ENCODE measurements at regions not wholly inside any gene's neighbourhood (a gene's known extent, or its start where the extent isn't known, plus 50 kb on each side); places are given as distances from the start of the nearest gene placed in this dataset.

- TF ChIP-seq CTCF (IDR thresholded peaks at IDR 0.05) (no peak), POLR2A (IDR thresholded peaks at IDR 0.05) (no peak), EP300 (IDR thresholded peaks at IDR 0.05) (no peak)
Observed at GRCh38 chr10:52672880-52673279, 99.7 kb downstream of the MBL2 start.

Measured in upper lobe of left lung (tissue), 4 donors.